SH-SY5Y (cell line): ENCODE measurements at regions not wholly inside any gene's neighbourhood (a gene's known extent, or its start where the extent isn't known, plus 50 kb on each side); places are given as distances from the start of the nearest gene placed in this dataset.

Source experiments
- GATA2 ChIP-seq: IDR thresholded peaks from 2 replicates; pipeline ENCODE4 v1.6.1; 2011; ENCODE audit warnings: mild to moderate bottlenecking, low read depth, low read length
- GATA3 ChIP-seq: IDR thresholded peaks from 2 replicates; pipeline ENCODE4 v1.6.1; 2011; ENCODE audit warnings: low read depth, mild to moderate bottlenecking, low read length, moderate library complexity

- TF ChIP-seq GATA2, result no peak
- TF ChIP-seq GATA3, result no peak
These were observed 109.7 kb upstream of the PRMT8 start for GRCh38 chr12:3381059-3382047.

- TF ChIP-seq GATA3, result no peak
- TF ChIP-seq GATA2, result no peak
These were observed 101.0 kb upstream of the PRMT8 start for GRCh38 chr12:3389986-3390385.

- TF ChIP-seq GATA2 (no peak), GATA3 (no peak)
These were observed 92.7 kb upstream of the PRMT8 start for GRCh38 chr12:3398196-3398789.

GRCh38 chr12:3405821-3406220 lies 85.2 kb upstream of the PRMT8 start:
- TF ChIP-seq GATA2, result no peak
- no peak for TF ChIP-seq GATA3

- TF ChIP-seq GATA2 (no peak), GATA3 (no peak)
These were observed 83.3 kb upstream of the PRMT8 start for GRCh38 chr12:3407723-3408122.

- no peak for TF ChIP-seq GATA3
- TF ChIP-seq GATA2, result no peak
These were observed 81.3 kb upstream of the PRMT8 start for GRCh38 chr12:3409662-3410061.

GRCh38 chr12:3416159-3416558 lies 74.8 kb upstream of the PRMT8 start:
- no peak for TF ChIP-seq GATA2
- TF ChIP-seq GATA3, result no peak

- TF ChIP-seq GATA3 (no peak), GATA2 (no peak)
These were observed 74.3 kb upstream of the PRMT8 start for GRCh38 chr12:3416670-3417069.

GRCh38 chr12:3417113-3417512 lies 73.9 kb upstream of the PRMT8 start:
- TF ChIP-seq GATA3, result no peak
- TF ChIP-seq GATA2, result no peak

GRCh38 chr12:3417937-3418462 lies 73.0 kb upstream of the PRMT8 start:
- TF ChIP-seq GATA3, result no peak
- no peak for TF ChIP-seq GATA2

GRCh38 chr12:3418609-3419390 lies 72.2 kb upstream of the PRMT8 start:
- TF ChIP-seq GATA3 (no peak), GATA2 (no peak)

- no peak for TF ChIP-seq GATA2
- TF ChIP-seq GATA3, result no peak
These were observed 71.4 kb upstream of the PRMT8 start for GRCh38 chr12:3419558-3419957.

- TF ChIP-seq GATA2 (no peak), GATA3 (no peak)
These were observed 70.3 kb upstream of the PRMT8 start for GRCh38 chr12:3420693-3421092.
